ENCODE measurements at regions not wholly inside any gene's neighbourhood (a gene's known extent, or its start where the extent isn't known, plus 50 kb on each side); places are given as distances from the start of the nearest gene placed in this dataset.

DNA sequence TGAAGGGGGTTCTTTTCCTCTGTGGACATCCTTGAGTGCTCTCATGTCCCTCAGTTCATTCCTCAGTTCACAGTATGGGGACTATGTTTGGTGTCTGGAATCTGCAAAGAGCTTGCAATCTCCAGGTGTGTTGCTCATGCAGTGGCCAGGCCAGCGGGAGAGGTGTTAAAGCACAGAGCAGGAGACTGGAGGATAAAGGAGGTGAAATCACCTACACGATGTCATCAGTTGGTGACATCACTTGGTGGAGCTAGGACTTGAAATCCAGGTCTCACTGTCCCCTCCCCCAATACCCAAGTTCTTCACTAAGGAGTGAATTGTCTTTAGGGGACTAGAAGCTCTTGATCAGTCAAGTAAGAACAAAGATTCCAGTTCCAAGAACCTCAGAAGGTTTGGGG lies 197.3 kb upstream of the ZNF618 start:
- TF ChIP-seq PATZ1 (tag by site-specific recombination; IDR thresholded peaks at IDR 0.05) (no peak), ZNF530 (tag by site-specific recombination; IDR thresholded peaks at IDR 0.05; ENCODE audit: low read depth) (no peak), ZNF274 (IDR thresholded peaks at IDR 0.05; ENCODE audit: low read length) (no peak), ZNF274 (tag by site-specific recombination; IDR thresholded peaks at IDR 0.05; ENCODE audit: borderline replicate concordance) (no peak), GLIS1 (tag by site-specific recombination; IDR thresholded peaks at IDR 0.05) (no peak)
- TF ChIP-seq, protein P1, sequence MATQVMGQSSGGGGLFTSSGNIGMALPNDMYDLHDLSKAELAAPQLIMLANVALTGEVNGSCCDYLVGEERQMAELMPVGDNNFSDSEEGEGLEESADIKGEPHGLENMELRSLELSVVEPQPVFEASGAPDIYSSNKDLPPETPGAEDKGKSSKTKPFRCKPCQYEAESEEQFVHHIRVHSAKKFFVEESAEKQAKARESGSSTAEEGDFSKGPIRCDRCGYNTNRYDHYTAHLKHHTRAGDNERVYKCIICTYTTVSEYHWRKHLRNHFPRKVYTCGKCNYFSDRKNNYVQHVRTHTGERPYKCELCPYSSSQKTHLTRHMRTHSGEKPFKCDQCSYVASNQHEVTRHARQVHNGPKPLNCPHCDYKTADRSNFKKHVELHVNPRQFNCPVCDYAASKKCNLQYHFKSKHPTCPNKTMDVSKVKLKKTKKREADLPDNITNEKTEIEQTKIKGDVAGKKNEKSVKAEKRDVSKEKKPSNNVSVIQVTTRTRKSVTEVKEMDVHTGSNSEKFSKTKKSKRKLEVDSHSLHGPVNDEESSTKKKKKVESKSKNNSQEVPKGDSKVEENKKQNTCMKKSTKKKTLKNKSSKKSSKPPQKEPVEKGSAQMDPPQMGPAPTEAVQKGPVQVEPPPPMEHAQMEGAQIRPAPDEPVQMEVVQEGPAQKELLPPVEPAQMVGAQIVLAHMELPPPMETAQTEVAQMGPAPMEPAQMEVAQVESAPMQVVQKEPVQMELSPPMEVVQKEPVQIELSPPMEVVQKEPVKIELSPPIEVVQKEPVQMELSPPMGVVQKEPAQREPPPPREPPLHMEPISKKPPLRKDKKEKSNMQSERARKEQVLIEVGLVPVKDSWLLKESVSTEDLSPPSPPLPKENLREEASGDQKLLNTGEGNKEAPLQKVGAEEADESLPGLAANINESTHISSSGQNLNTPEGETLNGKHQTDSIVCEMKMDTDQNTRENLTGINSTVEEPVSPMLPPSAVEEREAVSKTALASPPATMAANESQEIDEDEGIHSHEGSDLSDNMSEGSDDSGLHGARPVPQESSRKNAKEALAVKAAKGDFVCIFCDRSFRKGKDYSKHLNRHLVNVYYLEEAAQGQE (tag by site-specific recombination; IDR thresholded peaks at IDR 0.05), result no peak
